ENCODE measurements at regions not wholly inside any gene's neighbourhood (a gene's known extent, or its start where the extent isn't known, plus 50 kb on each side); places are given as distances from the start of the nearest gene placed in this dataset.

GRCh38 chr15:99911816-99912215 lies 178.6 kb upstream of the LYSMD4 start:
- TF ChIP-seq CTCF (conservative IDR thresholded peaks at IDR 0.05; ENCODE audit: low read depth, low read length) (no peak), EZH2 (IDR thresholded peaks at IDR 0.05; ENCODE audit: borderline replicate concordance, low read depth, low read length, poor library complexity, severe bottlenecking) (no peak)

All from A673 (cell line).